GM12878 (cell line): ENCODE measurements at regions not wholly inside any gene's neighbourhood (a gene's known extent, or its start where the extent isn't known, plus 50 kb on each side); places are given as distances from the start of the nearest gene placed in this dataset.

Experiments
- ATAC-seq: fragments of 200-7000 bp; cut with Tn5 transposase; 3 replicates; pipeline ENCODE4 v1.9.1; 2020; ENCODE audit warnings: mild to moderate bottlenecking, moderate library complexity
- BruUV-seq: library from RNA; stranded (reverse); fragments of 400-500 nt; replicated peaks from 2 replicates; lab custom pipeline; 2021; lab: Mats Ljungman, UMichigan
- CTCF ChIA-PET: fragments of 300-600 bp; sonication (Branson Sonifier 250); formaldehyde crosslinking; extraction: SDS; loops from one replicate; lab custom pipeline; 2021; ENCODE audit warnings: inconsistent platforms; lab: Yijun Ruan, JAX
- POLR2A ChIA-PET: fragments of 350-600 bp; formaldehyde crosslinking; extraction: SDS; loops from one replicate; lab custom pipeline; 2021; ENCODE audit warnings: inconsistent platforms; lab: Charles Lee
- RAD21 ChIA-PET: fragments of 300-600 bp; sonication (Branson Sonifier 250); formaldehyde crosslinking; loops from one replicate; lab custom pipeline; 2023; ENCODE audit warnings: antibody characterized with exemption; ENCODE audit not compliant: unreplicated experiment; lab: Charles Lee
- SMC1A ChIA-PET: fragments of 300-600 bp; sonication (Branson Sonifier 250); formaldehyde crosslinking; loops from one replicate; lab custom pipeline; 2023; ENCODE audit not compliant: unreplicated experiment, uncharacterized antibody; lab: Charles Lee
- DNase-seq: peaks from one replicate; pipeline ENCODE4 v3.0.0-alpha.2; 2011; ENCODE audit warnings: low read depth, low spot score
- FAIRE-seq: peaks from 3 replicates; lab custom pipeline; 2011; peaks lifted over from hg19 to GRCh38; lab: Jason Lieb, UNC
- H2AFZ ChIP-seq: 2 replicates; pipeline ENCODE4 v1.6.0; 2011; ENCODE audit warnings: low read depth, low read length, control low read depth; ENCODE audit not compliant: control insufficient read depth
- H3K27ac ChIP-seq: 2 replicates; pipeline ENCODE4 v1.5.1; 2011; ENCODE audit warnings: control low read depth; ENCODE audit not compliant: control insufficient read depth, insufficient read depth
- H3K27me3 ChIP-seq, 2 experiments: replicated peaks in 1 of 2; 2 replicates each; pipeline versions ENCODE4 v1.6.0 to v1.6.1; 2011; ENCODE audit warnings: low read length in 1 of 2; ENCODE audit not compliant: control insufficient read depth in 2 of 2, insufficient read depth in 2 of 2
- H3K36me3 ChIP-seq, 2 experiments: 2 replicates each; pipeline ENCODE4 v1.5.1; 2011; ENCODE audit warnings: low read length in 1 of 2; ENCODE audit not compliant: control insufficient read depth in 2 of 2, insufficient read depth in 2 of 2
- H3K4me1 ChIP-seq: 2 replicates; pipeline ENCODE4 v1.6.1; 2011; ENCODE audit warnings: mild to moderate bottlenecking, low read length, moderate library complexity, mixed read lengths; ENCODE audit not compliant: control insufficient read depth, insufficient read depth
- H3K4me2 ChIP-seq: 2 replicates; pipeline ENCODE4 v1.6.0; 2011; ENCODE audit warnings: control low read depth; ENCODE audit not compliant: control insufficient read depth, insufficient read depth
- H3K4me3 ChIP-seq: fragments of 200-600 bp; sonication (generic); 2 replicates; pipeline ENCODE4 v1.5.1; 2016
- H3K79me2 ChIP-seq: 2 replicates; pipeline ENCODE4 v1.6.0; 2011; ENCODE audit warnings: low read length; ENCODE audit not compliant: control insufficient read depth, insufficient read depth
- H3K9ac ChIP-seq: 2 replicates; pipeline ENCODE4 v1.8.0; 2011; ENCODE audit warnings: low read length, control low read depth, mixed read lengths; ENCODE audit not compliant: control insufficient read depth, insufficient read depth
- H3K9me3 ChIP-seq: replicated peaks from 3 replicates; pipeline ENCODE4 v1.5.1; 2011; ENCODE audit warnings: mild to moderate bottlenecking, low read length; ENCODE audit not compliant: control insufficient read depth, insufficient read depth
- H4K20me1 ChIP-seq: 2 replicates; pipeline ENCODE4 v1.6.0; 2011; ENCODE audit not compliant: control insufficient read depth, insufficient read depth
- ASH2L ChIP-seq: fragments of 300-600, 200-600 bp; sonication (generic); IDR thresholded peaks from 2 replicates; pipeline ENCODE4 v1.6.1; 2017; ENCODE audit warnings: low read depth, mild to moderate bottlenecking, borderline replicate concordance
- CHD2 ChIP-seq: IDR thresholded peaks from 2 replicates; pipeline ENCODE4 v1.6.1; 2011; ENCODE audit warnings: low read depth, low read length, improper control_type of control experiment, borderline replicate concordance
- CHD4 ChIP-seq: fragments of 200-600 bp; sonication (generic); IDR thresholded peaks from 2 replicates; pipeline ENCODE4 v1.6.1; 2016; ENCODE audit warnings: mild to moderate bottlenecking
- HDAC2 ChIP-seq: fragments of 200-600 bp; sonication (generic); IDR thresholded peaks from 2 replicates; pipeline ENCODE4 v1.6.1; 2017
- HDGF ChIP-seq: fragments of 450-650 bp; IDR thresholded peaks from 2 replicates; pipeline ENCODE4 v1.6.1; 2016; ENCODE audit warnings: antibody characterized with exemption
- MXI1 ChIP-seq: fragments of 150-350 bp; IDR thresholded peaks from 2 replicates; pipeline ENCODE4 v1.6.1; 2011; ENCODE audit warnings: low read depth, mild to moderate bottlenecking, inconsistent platforms, low read length, improper control_type of control experiment
- NBN ChIP-seq: fragments of 450-650 bp; IDR thresholded peaks from 2 replicates; pipeline ENCODE4 v1.6.1; 2016
- POU2F2 ChIP-seq: IDR thresholded peaks from 3 replicates; pipeline ENCODE4 v1.6.1; 2011; ENCODE audit warnings: low read depth, mild to moderate bottlenecking, low read length, borderline replicate concordance
- RBBP5 ChIP-seq: fragments of 200-600 bp; sonication (generic); conservative IDR thresholded peaks from 2 replicates; pipeline ENCODE4 v1.6.1; 2016
- SMAD1 ChIP-seq: fragments of 450-650 bp; IDR thresholded peaks from 2 replicates; pipeline ENCODE4 v1.6.1; 2018; ENCODE audit warnings: mild to moderate bottlenecking, low read depth; ENCODE audit not compliant: partially characterized antibody
- SP1 ChIP-seq: IDR thresholded peaks from one replicate; pipeline ENCODE4 v1.6.1; 2011; ENCODE audit warnings: low read depth, low read length
- SPI1 ChIP-seq: IDR thresholded peaks from 2 replicates; pipeline ENCODE4 v1.6.1; 2011; ENCODE audit warnings: low read depth, mild to moderate bottlenecking, low read length, moderate library complexity, borderline replicate concordance; ENCODE audit not compliant: insufficient read depth
- SRF ChIP-seq, 2 experiments: IDR thresholded peaks; 2 replicates each; pipeline ENCODE4 v1.6.1; 2011; ENCODE audit warnings: low read depth in 2 of 2, low read length in 2 of 2, mild to moderate bottlenecking in 1 of 2, moderate library complexity in 1 of 2
- YY1 ChIP-seq: IDR thresholded peaks from 2 replicates; pipeline ENCODE4 v1.6.1; 2011; ENCODE audit warnings: low read depth, mild to moderate bottlenecking, low read length
- ZNF217 ChIP-seq: fragments of 450-650 bp; IDR thresholded peaks from 2 replicates; pipeline ENCODE4 v1.6.1; 2017; ENCODE audit warnings: antibody characterized with exemption, mild to moderate bottlenecking
- WGBS: methylation state at CpG from one replicate; pipeline ENCODE4 v1.1.6; 2016; ENCODE audit warnings: low lambda C conversion rate; ENCODE audit not compliant: insufficient replicate concordance, insufficient coverage; ENCODE audit errors: missing lambda C conversion rate; 5-methylcytosine and 5-hydroxymethylcytosine counted together
- in situ Hi-C: fragments of 300-500 bp; cut with MboI; formaldehyde crosslinking; loops from 9 replicates; pipeline ENCODE4 v1.14.3; 2018; ENCODE audit warnings: mixed read lengths
- intact Hi-C: fragments of 100-400 bp; cut with micrococcal nuclease; formaldehyde crosslinking; loops from one replicate; pipeline ENCODE4 v1.14.2; 2022; ENCODE audit not compliant: unreplicated experiment
- TF ChIP-seq, protein P1 (sequence below): fragments of 150-350 bp; IDR thresholded peaks from 2 replicates; pipeline ENCODE4 v1.6.1; 2014; ENCODE audit warnings: mild to moderate bottlenecking, low read depth, low read length
- TF ChIP-seq, protein P2 (sequence below): fragments of 450-650 bp; IDR thresholded peaks from 2 replicates; pipeline ENCODE4 v1.6.1; 2018; ENCODE audit warnings: mild to moderate bottlenecking, low read depth, moderate library complexity; ENCODE audit not compliant: partially characterized antibody
- TF ChIP-seq, protein P3 (sequence below): IDR thresholded peaks from 2 replicates; pipeline ENCODE4 v1.6.1; 2012; ENCODE audit warnings: low read length, inconsistent platforms
- TF ChIP-seq, protein P4 (sequence below): IDR thresholded peaks from 2 replicates; pipeline ENCODE4 v1.6.1; 2012; ENCODE audit warnings: low read depth, low read length, improper control_type of control experiment
- TF ChIP-seq, protein P5 (sequence below), 3 experiments: IDR thresholded peaks in 2 of 3; conservative IDR thresholded peaks in 1 of 3; 2 replicates each; pipeline ENCODE4 v1.5.1; 2011; ENCODE audit warnings: low read depth in 3 of 3, low read length in 3 of 3, mild to moderate bottlenecking in 3 of 3, control low read depth in 2 of 3, moderate library complexity in 2 of 3, inconsistent platforms in 1 of 3, mixed read lengths in 1 of 3; ENCODE audit not compliant: control insufficient read depth in 2 of 3, insufficient read depth in 1 of 3; ENCODE audit errors: extremely low read depth in 1 of 3

DNA sequence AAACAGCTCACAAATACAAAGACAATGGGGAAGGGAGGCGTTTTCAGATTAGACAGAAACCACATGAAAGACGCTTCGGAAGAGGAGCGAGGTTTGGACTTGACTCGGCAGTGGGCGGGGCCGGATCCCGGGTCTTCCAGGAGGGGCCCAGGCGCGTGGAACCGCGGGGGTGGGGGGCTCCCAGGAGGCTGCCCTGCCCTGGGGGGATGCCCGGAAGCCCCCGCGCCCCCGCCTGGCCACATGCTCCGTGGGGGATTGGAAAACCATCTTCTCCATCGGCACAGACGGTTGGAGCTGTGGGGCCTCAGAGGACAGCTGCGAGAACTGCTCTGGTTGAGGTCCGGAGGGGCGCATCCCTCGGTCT lies 186.0 kb upstream of the SHH start:
- ATAC-seq = no peak
- Histone ChIP-seq H3K27ac (no peak overlapping the region), H3K79me2 (no peaks in the 10 kb centered on the region), H3K4me3 (no peak overlapping the region), H3K27me3 (no peaks in the 10 kb centered on the region; a peak in 1 of 4 replicates)
- DNase-seq = no peak
- TF ChIP-seq HDGF (no peak), SMAD1 (no peak), SPI1 (no peak), HDAC2 (no peak), ASH2L (no peak), MXI1 (no peak), SP1 (no peak), YY1 (no peak), CHD4 (no peak), CHD2 (no peak), ZNF217 (no peak), POU2F2 (no peak), NBN (no peak), SRF (IDR thresholded peaks at IDR 0.05; ENCODE audit: low read depth in 2 of 2, low read length in 2 of 2) (no peak), RBBP5 (no peak)
- TF ChIP-seq, protein P1, sequence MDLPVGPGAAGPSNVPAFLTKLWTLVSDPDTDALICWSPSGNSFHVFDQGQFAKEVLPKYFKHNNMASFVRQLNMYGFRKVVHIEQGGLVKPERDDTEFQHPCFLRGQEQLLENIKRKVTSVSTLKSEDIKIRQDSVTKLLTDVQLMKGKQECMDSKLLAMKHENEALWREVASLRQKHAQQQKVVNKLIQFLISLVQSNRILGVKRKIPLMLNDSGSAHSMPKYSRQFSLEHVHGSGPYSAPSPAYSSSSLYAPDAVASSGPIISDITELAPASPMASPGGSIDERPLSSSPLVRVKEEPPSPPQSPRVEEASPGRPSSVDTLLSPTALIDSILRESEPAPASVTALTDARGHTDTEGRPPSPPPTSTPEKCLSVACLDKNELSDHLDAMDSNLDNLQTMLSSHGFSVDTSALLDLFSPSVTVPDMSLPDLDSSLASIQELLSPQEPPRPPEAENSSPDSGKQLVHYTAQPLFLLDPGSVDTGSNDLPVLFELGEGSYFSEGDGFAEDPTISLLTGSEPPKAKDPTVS = no peak
- TF ChIP-seq, protein P2, sequence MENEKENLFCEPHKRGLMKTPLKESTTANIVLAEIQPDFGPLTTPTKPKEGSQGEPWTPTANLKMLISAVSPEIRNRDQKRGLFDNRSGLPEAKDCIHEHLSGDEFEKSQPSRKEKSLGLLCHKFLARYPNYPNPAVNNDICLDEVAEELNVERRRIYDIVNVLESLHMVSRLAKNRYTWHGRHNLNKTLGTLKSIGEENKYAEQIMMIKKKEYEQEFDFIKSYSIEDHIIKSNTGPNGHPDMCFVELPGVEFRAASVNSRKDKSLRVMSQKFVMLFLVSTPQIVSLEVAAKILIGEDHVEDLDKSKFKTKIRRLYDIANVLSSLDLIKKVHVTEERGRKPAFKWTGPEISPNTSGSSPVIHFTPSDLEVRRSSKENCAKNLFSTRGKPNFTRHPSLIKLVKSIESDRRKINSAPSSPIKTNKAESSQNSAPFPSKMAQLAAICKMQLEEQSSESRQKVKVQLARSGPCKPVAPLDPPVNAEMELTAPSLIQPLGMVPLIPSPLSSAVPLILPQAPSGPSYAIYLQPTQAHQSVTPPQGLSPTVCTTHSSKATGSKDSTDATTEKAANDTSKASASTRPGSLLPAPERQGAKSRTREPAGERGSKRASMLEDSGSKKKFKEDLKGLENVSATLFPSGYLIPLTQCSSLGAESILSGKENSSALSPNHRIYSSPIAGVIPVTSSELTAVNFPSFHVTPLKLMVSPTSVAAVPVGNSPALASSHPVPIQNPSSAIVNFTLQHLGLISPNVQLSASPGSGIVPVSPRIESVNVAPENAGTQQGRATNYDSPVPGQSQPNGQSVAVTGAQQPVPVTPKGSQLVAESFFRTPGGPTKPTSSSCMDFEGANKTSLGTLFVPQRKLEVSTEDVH = no peak
- TF ChIP-seq, protein P3, sequence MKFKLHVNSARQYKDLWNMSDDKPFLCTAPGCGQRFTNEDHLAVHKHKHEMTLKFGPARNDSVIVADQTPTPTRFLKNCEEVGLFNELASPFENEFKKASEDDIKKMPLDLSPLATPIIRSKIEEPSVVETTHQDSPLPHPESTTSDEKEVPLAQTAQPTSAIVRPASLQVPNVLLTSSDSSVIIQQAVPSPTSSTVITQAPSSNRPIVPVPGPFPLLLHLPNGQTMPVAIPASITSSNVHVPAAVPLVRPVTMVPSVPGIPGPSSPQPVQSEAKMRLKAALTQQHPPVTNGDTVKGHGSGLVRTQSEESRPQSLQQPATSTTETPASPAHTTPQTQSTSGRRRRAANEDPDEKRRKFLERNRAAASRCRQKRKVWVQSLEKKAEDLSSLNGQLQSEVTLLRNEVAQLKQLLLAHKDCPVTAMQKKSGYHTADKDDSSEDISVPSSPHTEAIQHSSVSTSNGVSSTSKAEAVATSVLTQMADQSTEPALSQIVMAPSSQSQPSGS = no peak
- TF ChIP-seq, protein P4, sequence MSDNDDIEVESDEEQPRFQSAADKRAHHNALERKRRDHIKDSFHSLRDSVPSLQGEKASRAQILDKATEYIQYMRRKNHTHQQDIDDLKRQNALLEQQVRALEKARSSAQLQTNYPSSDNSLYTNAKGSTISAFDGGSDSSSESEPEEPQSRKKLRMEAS = no peak
- TF ChIP-seq, protein P5, sequence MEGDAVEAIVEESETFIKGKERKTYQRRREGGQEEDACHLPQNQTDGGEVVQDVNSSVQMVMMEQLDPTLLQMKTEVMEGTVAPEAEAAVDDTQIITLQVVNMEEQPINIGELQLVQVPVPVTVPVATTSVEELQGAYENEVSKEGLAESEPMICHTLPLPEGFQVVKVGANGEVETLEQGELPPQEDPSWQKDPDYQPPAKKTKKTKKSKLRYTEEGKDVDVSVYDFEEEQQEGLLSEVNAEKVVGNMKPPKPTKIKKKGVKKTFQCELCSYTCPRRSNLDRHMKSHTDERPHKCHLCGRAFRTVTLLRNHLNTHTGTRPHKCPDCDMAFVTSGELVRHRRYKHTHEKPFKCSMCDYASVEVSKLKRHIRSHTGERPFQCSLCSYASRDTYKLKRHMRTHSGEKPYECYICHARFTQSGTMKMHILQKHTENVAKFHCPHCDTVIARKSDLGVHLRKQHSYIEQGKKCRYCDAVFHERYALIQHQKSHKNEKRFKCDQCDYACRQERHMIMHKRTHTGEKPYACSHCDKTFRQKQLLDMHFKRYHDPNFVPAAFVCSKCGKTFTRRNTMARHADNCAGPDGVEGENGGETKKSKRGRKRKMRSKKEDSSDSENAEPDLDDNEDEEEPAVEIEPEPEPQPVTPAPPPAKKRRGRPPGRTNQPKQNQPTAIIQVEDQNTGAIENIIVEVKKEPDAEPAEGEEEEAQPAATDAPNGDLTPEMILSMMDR (IDR thresholded peaks at IDR 0.05 in 2 of 3, conservative IDR thresholded peaks at IDR 0.05 in 1 of 3; ENCODE audit: control insufficient read depth in 2 of 3, extremely low read depth in 1 of 3, insufficient read depth in 1 of 3, low read depth in 3 of 3, low read length in 3 of 3) = no peak
- TF ChIP-seq, all 136 proteins: peak for 0
- RAD21 ChIA-PET = no interaction called here
- FAIRE-seq = no peak
- H3K4me1 ChIP-seq = peaks cover 15% of the 10 kb centered on the region
- H3K4me2 ChIP-seq = no peak overlapping the region
- in situ Hi-C loops (no loop called here), intact Hi-C loops (no loop called here)
- no peaks in the 10 kb centered on the region; the same call in 2 of the 3 replicates for H3K9me3 ChIP-seq
- no peaks in the 10 kb centered on the region for H4K20me1 ChIP-seq
- BruUV-seq = no TSS peak
- SMC1A ChIA-PET = no interaction called here
- no peak overlapping the region for H3K9ac ChIP-seq
- no peaks in the 10 kb centered on the region for H3K36me3 ChIP-seq
- POLR2A ChIA-PET = no interaction called here
- CTCF ChIA-PET = no interaction called here
- WGBS = 68% methylated on average over 23 of the region's 23 CpGs
- H2AFZ ChIP-seq = no peak overlapping the region
